GM19099 (cell line): ENCODE measurements at regions not wholly inside any gene's neighbourhood (a gene's known extent, or its start where the extent isn't known, plus 50 kb on each side); places are given as distances from the start of the nearest gene placed in this dataset.

ENCODE experiments used
- POLR2A ChIP-seq: IDR thresholded peaks from 3 replicates; pipeline ENCODE4 v1.6.1; 2011; ENCODE audit warnings: low read depth; ENCODE audit not compliant: insufficient read length; ENCODE audit errors: extremely low read depth

- TF ChIP-seq POLR2A: no peak
Measured at GRCh38 chr11:127334466-127334865, 333.9 kb upstream of the KIRREL3 start.

GRCh38 chr11:127332896-127333295 lies 332.3 kb upstream of the KIRREL3 start:
- TF ChIP-seq POLR2A: no peak

- TF ChIP-seq POLR2A: no peak
Measured at GRCh38 chr11:127330044-127330443, 329.5 kb upstream of the KIRREL3 start.

DNA sequence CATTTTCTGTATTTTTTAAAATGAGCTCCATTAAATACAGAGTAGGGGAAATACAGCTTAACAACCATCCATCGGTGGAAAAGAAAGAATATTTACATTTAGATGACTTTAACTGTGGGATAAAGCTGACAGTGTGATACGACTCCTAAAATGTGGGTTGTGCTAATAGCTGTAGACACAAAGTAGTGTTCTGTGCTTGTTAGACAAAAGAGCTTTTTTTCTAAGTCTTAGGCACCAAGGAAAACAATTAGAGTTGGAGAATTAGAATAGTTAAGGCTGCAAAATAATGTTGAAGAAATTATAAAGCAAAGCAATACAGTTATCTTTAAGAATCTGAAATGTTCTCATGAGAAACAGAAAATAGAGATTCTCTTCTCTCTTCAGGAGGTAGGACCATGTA lies 307.7 kb upstream of the KIRREL3 start:
- no peak for TF ChIP-seq POLR2A

GRCh38 chr11:127307700-127308099 lies 307.1 kb upstream of the KIRREL3 start:
- TF ChIP-seq POLR2A: no peak

GRCh38 chr11:127304634-127305033 lies 304.1 kb upstream of the KIRREL3 start:
- TF ChIP-seq POLR2A: no peak

DNA sequence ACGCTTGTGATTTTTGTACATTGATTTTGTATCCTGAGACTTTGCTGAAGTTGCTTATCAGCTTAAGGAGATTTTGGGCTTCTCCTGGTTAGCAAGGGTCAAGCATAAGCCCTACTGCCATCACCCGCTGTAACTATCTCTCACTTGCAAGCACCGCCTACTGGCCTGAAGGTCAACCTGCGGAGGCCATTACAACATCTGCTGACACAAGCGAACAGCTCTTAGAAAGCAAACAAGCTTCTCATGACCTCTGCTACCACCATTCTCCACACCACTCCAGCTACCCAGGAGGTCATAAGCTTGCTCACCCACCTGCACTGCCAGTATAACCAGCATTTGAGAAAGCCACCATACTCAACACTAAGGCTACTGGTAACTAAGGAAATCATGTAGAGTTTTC lies 288.4 kb upstream of the KIRREL3 start:
- no peak for TF ChIP-seq POLR2A

DNA sequence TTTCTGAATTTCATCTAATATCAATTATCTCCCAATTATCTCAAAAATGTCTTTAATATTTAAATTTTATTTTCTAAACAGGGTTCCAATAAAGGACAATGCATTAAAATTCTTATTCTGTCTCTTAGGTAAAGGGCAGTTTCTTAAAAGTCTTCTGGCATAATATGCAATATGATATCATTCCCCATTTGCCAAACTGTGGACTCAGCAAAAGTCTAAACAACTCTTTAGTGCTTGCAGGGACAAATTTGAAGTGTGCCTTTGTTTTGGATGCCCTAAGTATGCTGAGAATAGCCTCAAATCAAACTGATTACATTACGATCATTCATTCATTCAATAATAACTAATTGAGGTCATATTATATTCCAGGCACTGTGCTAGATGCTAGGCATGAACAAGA lies 281.0 kb upstream of the KIRREL3 start:
- TF ChIP-seq POLR2A: no peak

- no peak for TF ChIP-seq POLR2A
Measured at GRCh38 chr11:127275774-127276173, 275.2 kb upstream of the KIRREL3 start.

DNA sequence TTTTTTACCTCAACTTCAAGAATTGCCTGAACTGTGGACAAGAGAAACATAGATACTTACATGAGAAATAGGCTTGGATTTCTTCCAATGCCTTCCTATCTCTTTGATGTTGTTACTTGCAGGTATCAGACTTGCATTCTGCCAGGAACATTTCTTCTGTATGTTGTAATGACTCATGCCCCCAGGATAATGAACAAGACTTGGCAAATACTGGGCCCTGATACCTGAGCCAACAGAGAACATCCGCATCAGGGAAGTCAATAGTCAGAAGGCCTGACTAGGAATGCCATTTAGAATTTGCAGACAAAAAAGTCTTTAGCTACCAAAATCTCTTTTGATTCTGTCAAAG lies 273.7 kb upstream of the KIRREL3 start:
- TF ChIP-seq POLR2A: no peak

- TF ChIP-seq POLR2A: no peak
Measured at GRCh38 chr11:127273593-127274327, 273.2 kb upstream of the KIRREL3 start.

DNA sequence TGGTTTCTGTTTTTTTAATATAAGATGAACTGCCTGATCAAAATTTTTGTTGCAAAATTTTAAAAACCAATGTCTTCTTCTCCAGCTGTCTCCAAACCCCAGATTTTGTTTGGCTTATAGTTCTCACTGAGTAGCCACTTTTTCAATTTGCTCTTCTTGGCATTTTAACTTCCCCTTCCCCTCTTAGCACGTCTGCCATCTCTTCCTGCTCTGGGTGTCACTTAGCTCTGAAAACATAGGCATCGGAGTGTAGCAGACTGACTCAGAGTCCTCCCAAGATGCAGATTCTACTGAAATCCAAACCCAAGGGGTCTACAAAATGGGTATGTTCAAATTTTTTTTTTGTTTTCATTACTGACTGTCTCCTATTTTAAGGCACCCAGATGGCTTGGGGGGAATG lies 270.3 kb upstream of the KIRREL3 start:
- TF ChIP-seq POLR2A: no peak

DNA sequence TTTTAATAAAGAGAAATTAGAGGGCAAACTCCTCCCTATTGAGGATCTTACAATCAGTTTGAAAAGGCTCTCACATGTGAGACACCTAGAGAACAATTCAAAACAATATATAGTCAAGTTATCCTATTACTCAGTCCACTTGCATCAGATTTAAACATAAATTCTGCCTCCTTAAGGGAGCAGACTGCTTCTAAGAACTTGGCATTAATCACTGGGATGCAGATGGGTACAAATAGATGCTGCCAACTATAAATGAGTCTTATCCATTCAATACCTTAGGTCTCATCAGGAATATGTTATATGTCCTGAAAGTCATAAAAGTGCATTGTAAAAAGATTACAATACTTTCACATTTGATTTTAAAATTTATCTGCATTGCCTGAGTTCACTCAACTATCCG lies 269.3 kb upstream of the KIRREL3 start:
- no peak for TF ChIP-seq POLR2A

- TF ChIP-seq POLR2A: no peak
Measured at GRCh38 chr11:127268932-127269331, 268.4 kb upstream of the KIRREL3 start.

DNA sequence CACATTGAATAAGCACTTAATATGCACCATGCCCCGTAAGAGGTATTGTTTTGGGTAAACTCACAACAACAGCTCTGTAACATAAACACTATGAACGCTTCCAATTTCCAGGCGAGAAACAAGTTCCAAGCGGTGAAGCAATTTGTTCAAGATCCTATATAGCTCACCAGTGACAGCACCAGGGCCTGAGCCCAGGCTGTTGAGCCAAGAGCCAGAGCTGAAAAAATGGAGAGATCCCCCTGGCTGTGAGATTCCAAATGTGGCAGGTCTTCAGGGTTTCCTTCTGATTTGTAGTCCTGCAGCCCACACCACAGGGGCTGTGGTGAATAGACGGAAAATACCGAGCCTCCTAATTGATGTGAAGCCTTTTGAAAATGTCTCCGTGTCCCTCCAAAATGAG lies 268.0 kb upstream of the KIRREL3 start:
- no peak for TF ChIP-seq POLR2A

DNA sequence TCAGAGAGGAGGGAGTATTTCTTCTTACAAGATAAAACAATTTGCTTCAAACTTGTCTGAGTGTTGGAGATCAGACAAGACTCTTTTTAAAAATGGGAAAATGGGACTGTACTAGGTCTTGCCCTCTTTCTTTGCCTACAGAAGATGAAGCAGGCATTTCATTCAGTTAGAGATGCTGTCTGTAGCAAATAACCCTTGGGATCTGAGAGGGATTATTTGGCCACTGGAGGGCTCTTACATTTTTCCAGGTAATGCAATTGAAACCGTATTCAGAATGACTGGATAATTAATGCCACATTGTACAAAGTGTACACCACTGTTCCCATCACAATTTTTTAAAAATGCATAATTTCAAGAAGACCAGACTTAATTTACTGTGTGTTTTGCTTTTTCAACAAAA lies 258.5 kb upstream of the KIRREL3 start:
- no peak for TF ChIP-seq POLR2A

- no peak for TF ChIP-seq POLR2A
Measured at GRCh38 chr11:127255209-127255608, 254.6 kb upstream of the KIRREL3 start.

- TF ChIP-seq POLR2A: no peak
Measured at GRCh38 chr11:127252321-127252720, 251.8 kb upstream of the KIRREL3 start.

DNA sequence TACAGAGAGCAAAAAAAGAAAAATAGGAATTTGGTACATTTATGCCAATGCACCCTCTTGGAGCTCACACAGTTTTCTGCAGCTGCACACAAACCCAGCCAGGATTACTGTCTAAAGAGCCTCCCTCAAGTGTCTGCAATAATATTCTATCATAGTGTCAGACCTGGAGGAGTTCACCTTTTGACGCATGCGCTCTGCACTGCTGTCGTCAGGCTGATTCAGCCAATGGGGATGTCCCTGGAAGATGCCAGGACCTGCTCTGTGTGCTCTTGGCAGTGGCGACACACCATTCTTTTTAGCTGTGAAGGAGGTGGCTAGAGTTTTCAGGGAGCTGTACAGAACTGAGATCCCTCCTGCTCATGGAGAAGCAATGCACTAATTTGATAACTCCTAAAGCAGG lies 249.0 kb upstream of the KIRREL3 start:
- no peak for TF ChIP-seq POLR2A
